Stimulated activated CD8-positive, alpha-beta memory T cell treated with anti-CD3 and anti-CD28 coated beads, Interleukin-7, amount 100 ng/mL, for 4 hours (primary cell): ENCODE measurements at regions not wholly inside any gene's neighbourhood (a gene's known extent, or its start where the extent isn't known, plus 50 kb on each side); places are given as distances from the start of the nearest gene placed in this dataset.
"Not testable (repeated sequence)": the region's sequence is repeated elsewhere in the genome, so short reads cannot be mapped to it uniquely, and the experiment has no call there.

ENCODE experiments used
- DNase-seq, 2 donors: peaks; one replicate each; pipeline ENCODE4 v3.0.0-alpha.2; 2020; ENCODE audit warnings: low read depth in 2 of 2

DNA sequence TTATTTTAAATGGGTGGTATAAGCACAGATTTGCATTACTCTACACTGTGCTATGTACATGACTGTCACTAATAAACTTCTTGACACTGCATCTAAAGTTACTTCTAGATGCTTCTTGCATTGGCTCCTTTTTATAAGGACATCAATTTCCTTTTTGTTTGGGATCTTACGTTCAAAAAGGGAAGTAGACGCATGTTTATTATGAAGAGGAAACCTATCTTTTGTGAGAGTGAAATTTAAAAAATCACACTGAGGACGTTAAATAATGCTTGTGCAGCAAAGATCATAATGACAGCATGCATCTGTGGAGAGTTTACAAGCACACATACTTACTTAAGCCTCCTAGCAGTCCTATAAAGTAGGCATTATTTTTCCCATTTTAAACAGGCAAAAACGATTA is 479.5 kb downstream of the CD83 start:
- no peak for DNase-seq

DNA sequence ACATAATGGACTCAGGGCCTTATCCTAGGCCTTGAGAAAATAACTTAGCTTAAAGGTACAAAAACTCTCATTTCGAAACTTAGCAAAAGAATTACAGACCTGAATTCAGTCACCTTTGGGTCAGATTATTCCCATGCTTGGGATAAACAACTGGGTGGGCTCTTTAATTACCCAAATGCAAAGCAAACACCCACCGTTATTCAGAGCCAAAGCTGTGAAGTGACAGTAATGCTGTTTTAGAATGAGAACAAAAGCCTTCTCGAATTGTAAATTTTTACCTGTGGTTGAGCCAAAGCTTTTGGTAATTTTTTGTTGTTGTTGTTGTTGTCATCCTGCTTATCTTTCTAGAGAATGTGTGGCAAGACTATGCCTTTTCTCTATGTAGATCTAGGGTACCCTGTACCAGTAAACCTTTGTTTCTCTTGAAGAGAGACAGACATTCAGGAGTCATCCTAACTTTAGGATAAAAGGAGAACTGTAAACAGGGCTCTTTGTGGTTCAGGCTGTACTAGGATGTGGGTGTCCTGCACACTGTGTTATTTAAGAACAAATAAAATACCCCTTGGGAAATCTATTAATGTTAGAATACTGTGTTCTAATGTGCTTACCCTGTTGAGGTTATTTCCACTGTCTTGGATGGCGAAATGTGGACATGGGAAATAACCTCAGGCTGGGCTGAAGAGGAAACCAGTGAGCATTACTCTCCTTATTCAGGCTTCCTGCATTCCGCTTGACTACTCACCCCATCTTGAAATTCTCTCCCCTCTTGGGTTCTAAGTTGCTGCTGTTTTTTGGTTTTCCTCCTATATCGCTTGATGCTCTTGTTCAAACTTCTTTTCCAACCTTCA is 480.7 kb downstream of the CD83 start:
- no peak for DNase-seq

DNA sequence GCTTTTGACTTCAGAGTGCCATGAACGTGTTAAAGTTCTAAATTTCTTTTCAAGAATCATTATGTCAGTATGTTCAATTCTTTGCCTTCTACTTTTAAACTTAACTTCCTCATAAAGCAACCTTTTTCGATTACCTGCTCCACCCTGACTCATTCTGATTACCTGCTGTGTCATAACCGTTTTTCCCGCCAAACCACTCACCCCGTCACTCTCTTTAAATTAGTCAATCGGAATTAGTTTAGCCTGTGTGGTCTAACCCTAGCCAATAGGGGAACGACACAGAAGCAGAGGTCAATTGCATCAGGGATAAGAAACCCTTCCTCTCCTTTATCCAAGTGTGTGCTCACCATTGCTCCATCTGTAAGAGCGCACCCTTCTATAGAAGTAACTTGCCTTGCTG is 482.7 kb downstream of the CD83 start:
- not testable (repeated sequence) for DNase-seq

DNA sequence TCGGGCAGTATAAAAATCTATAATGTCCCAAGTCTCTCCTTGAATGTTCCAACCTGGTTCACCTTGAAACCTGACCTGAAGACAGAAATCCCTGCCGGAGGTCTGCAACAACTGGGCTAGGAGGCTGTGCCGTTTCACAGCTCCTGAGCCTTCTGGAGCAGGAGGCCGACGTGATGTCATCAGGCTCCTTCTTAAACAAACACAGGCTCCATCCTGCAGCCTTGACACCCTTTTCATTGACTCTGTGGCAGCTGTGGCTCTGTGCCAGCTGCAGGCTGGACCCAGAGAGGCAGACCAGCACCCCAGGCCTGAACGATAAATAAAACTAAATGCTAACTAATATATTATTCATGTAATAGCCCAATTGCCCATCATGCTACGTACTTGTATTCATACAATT is 483.9 kb downstream of the CD83 start:
- DNase-seq: no peak

- no peak for DNase-seq
These were observed 488.8 kb downstream of the CD83 start for GRCh38 chr6:14606353-14606752.

GRCh38 chr6:14610141-14610540 is 492.6 kb downstream of the CD83 start:
- no peak for DNase-seq

GRCh38 chr6:14612016-14612980 is 494.7 kb downstream of the CD83 start:
- no peak for DNase-seq

GRCh38 chr6:14614631-14615030 is 497.1 kb downstream of the CD83 start:
- DNase-seq: no peak

DNA sequence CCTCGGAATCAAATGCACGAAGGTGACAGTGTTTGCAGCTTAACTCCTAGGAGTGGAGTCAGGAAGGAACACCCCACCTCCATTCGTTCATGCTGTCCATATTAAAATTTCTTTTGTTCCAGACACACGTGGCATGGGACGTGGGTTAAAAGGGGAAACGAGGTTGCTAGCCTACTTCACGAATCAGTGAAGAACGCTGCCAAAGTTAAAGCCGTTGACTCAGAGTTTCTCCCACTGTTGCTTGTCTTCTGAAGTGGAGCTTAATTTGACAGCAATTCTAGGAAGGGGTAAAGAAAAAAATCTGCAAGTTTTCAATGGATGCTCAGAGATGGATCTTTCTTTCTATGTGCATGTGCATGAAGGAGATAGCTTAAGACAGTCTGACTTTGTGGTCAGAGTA is 499.1 kb downstream of the CD83 start:
- no peak for DNase-seq

DNA sequence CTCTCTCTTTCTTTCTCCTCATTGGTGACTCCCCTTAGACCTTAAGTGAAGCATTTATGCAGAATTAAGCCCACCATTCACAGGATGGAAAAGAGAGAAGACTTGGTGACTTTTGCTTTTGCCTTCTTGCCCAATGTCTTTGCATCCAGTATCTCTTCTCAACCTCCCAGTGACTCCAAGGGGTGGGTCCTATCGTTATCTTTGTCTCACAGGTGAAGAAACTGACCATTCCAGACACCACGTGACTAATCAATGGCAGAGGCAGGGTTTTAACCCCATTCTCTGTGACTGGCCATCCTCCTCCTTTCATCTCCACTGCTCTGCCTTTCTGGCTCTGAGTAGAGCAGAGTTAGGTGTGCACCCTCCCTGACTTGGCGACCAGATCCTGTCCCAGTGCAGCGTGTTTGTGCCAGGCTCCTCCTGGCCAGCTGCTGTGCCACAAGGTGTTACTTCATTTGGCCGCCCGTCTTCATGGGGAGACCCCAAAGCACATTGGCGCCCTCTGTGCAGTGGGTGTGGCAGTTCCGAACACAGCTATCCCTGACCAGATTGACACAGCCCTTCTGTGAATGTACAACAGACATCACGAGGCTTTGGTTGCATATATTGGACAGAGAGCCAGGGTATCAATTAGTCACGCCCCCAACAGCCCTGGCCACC is 501.3 kb downstream of the CD83 start:
- no peak for DNase-seq

DNA sequence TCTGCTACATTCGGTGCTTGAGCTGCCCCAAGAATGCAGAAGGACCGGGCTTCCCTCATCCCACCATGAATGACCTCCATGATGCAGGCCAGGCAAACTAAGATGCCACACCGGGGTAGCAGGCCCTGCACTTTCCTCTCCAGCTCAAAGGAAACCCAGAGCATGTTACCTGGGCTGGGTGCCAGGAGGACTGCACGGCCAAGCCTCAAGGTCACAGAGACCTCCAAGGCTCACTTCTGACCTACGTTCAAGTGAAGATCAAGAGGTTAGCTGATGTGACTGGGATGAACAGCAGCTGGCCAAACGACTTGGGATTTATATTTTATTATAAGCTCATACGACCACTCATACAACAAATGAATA is 501.8 kb downstream of the CD83 start:
- no peak for DNase-seq

DNA sequence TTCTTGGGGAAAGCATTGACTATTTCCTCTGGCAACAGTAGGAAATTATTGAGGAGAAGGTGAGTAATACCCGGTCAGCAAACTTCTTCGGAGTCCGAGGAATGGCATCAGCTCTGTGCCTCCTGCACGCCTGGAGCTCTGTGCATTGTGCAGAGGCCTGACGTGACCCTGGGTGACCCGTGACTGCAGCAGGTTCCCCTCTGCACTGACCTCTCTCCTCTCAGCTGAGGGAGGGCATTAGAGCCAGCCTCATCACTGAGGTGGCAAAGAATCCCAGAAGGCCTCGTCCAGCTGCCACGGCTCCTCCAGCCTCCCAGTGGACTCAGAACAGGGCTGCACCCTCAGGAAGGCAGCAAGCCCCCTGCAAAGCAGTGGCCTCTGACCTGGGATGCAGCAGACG is 502.9 kb downstream of the CD83 start:
- no peak for DNase-seq

GRCh38 chr6:14621518-14621917 is 503.9 kb downstream of the CD83 start:
- no peak for DNase-seq

DNA sequence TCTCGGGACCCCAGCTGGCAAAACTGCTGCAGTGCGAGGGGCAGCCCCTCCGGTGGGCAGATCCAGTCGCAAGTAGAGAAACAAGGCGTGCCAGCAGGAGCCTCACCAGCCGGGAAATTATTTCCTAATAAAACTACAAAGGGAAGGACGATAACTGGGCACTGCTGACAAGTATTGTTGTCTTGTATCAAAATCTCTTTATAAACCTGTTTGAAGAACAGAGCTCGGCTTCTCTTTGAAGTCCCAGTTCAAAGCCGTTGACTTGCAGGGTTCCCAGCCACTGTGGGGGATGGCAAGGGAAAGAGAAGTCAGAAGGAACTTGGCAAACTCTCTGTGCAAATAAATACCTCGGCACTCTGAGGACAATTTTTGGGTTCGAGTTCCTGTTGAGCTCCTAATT is 504.5 kb downstream of the CD83 start:
- no peak for DNase-seq

GRCh38 chr6:14622909-14623505 is 505.4 kb downstream of the CD83 start:
- no peak for DNase-seq

DNA sequence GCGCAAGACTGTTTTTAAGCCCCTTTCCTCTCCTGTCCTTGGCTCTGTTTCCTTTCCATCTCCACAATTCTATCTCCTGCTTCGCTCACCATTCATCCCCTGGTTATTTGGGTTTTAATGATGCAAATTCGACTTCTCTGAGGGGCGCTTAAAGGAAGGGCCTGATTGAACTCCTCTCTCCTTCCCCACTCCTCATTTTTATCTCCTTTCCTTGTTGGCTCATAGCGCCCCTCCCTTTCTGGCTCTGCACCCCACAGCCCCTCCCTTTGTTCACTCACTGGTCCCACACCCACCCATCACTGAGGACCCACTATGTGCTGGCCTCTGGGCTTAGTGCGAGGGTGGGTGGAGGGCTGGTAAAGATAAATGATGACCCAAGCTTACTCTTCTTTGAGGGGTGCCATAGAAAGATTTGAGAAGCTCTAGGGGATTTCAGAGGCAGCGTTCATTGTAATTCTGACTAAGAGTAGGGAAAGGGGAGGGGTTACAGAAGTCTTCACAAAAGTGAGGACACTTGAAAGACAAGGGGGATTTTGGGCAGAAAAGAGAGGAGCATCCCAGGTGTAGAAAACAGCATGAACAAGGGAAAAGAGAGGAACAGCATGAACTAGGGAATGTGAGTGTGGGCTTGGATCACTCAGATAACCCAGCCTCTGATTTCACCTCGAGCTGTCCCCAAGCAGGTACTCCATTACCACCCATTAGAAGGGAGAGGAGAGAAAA is 507.8 kb downstream of the CD83 start:
- DNase-seq: no peak

GRCh38 chr6:14626556-14626955 is 509.0 kb downstream of the CD83 start:
- no peak for DNase-seq

GRCh38 chr6:14630016-14630415 is 512.4 kb downstream of the CD83 start:
- DNase-seq: no peak

DNA sequence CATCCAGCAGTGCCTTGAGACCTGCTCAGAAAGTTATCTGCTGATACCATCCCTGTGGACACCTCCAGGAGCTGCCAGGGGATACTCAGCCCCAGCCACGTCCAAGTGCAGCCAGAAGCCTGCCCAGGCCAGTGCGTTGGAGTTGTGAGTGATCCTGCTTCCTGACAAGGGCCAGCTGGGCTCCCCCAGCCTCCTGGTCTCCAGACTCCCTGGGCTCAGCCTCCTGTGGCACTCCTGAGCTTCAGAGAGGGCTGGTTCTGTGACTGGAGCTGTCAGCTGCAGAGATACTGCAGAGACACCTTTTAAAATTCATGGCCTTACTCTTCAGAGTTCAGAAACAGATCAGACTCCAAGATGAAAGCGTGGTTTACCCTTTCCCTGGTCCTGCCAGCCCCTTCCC is 515.9 kb downstream of the CD83 start:
- DNase-seq: no peak

GRCh38 chr6:14634072-14634471 is 516.5 kb downstream of the CD83 start:
- no peak for DNase-seq

GRCh38 chr6:14635195-14635594 is 517.6 kb downstream of the CD83 start:
- DNase-seq: peak; percentile 14 to 29
